ENCODE measurements at regions not wholly inside any gene's neighbourhood (a gene's known extent, or its start where the extent isn't known, plus 50 kb on each side); places are given as distances from the start of the nearest gene placed in this dataset.

- ChIA-PET CTCF (no interaction called here), POLR2A (no interaction called here)
- H3K27ac Mint-ChIP-seq, result no peak overlapping the region
- H3K36me3 Mint-ChIP-seq (ENCODE audit: low read depth), result peaks cover 2% of the 10 kb centered on the region
- intact Hi-C loops (cut with micrococcal nuclease), result no loop called here
- H3K27me3 Mint-ChIP-seq, result no peaks in the 10 kb centered on the region
- peaks cover 12% of the 10 kb centered on the region for H3K9me3 Mint-ChIP-seq
- DNase-seq, result no peak
- ATAC-seq (ENCODE audit: low read depth), result no peak
- no peak for TF ChIP-seq CTCF (IDR thresholded peaks at IDR 0.05)
- no peak overlapping the region for H3K4me3 Mint-ChIP-seq
- no peaks in the 10 kb centered on the region for H3K4me1 Mint-ChIP-seq
Observed at GRCh38 chr6:144899161-144899560, 614.0 kb downstream of the UTRN start.

DNA sequence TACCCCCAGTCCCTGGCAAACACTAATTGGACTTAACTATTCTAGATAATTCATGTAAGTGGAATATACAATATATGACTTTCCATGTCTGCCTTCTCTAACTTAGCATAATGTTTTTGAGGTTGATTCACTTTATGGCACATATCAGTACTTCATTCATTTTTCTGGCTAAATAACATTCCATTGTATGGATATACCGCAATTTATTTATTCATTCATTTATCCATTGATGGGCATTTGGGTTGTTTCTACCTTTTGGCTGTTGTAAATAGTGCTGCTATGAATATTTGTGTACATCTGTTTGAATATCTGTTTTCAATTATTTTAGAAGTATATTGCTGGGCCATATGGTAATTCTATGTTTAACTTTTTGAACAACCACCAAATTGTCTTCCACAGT lies 616.3 kb downstream of the UTRN start:
- TF ChIP-seq CTCF (IDR thresholded peaks at IDR 0.05), result no peak
- no peak for ATAC-seq (ENCODE audit: low read depth)
- Mint-ChIP-seq H3K4me1 (no peaks in the 10 kb centered on the region), H3K27me3 (peaks cover 2% of the 10 kb centered on the region), H3K9me3 (peaks cover 12% of the 10 kb centered on the region), H3K36me3 (ENCODE audit: low read depth) (peaks cover 2% of the 10 kb centered on the region), H3K27ac (no peak overlapping the region), H3K4me3 (no peak overlapping the region)
- intact Hi-C loops (cut with micrococcal nuclease), result no loop called here
- no peak for DNase-seq
- CTCF ChIA-PET, result no interaction called here
- POLR2A ChIA-PET, result no interaction called here

GRCh38 chr6:144908004-144908403 lies 622.9 kb downstream of the UTRN start:
- CTCF ChIA-PET, result no interaction called here
- H3K36me3 Mint-ChIP-seq (ENCODE audit: low read depth), result no peaks in the 10 kb centered on the region
- TF ChIP-seq CTCF (IDR thresholded peaks at IDR 0.05), result no peak
- H3K9me3 Mint-ChIP-seq, result no peaks in the 10 kb centered on the region
- DNase-seq, result no peak
- no peaks in the 10 kb centered on the region for H3K4me1 Mint-ChIP-seq
- H3K4me3 Mint-ChIP-seq, result no peak overlapping the region
- intact Hi-C loops (cut with micrococcal nuclease), result no loop called here
- ATAC-seq (ENCODE audit: low read depth), result no peak
- POLR2A ChIA-PET, result no interaction called here
- H3K27ac Mint-ChIP-seq, result no peak overlapping the region
- H3K27me3 Mint-ChIP-seq, result peaks cover 4% of the 10 kb centered on the region

DNA sequence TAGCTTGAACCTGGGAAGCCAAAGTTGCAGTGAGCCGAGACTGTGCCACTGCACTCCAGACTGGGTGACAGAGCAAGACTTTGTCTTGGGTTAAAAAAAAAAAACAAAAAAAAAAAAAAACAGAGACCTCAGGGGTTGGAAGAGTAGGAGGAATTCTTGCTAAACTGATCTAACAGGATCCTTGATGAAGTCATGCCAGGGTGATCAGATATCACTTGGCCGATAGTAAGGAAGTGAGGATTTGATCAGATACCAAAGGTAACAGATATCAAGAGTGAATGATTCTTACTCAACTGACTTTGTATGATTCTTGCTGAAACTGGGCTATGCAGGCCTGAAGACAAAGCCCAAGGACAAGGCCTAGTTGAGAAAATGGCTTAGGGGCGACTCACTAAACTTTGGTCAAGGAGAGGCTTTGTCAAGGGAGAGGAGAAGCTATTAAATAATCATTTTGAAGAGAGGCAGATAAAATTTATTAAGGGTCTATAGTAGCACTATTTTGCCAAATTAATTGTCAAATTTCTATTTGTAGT lies 624.7 kb downstream of the UTRN start:
- Mint-ChIP-seq H3K27ac (no peak overlapping the region), H3K36me3 (ENCODE audit: low read depth) (no peaks in the 10 kb centered on the region)
- CTCF ChIA-PET, result no interaction called here

GRCh38 chr6:144911322-144911721 lies 626.2 kb downstream of the UTRN start:
- Mint-ChIP-seq H3K27me3 (peaks cover 5% of the 10 kb centered on the region), H3K4me3 (no peak overlapping the region), H3K36me3 (ENCODE audit: low read depth) (no peaks in the 10 kb centered on the region), H3K4me1 (no peaks in the 10 kb centered on the region), H3K9me3 (no peaks in the 10 kb centered on the region), H3K27ac (no peak overlapping the region)
- intact Hi-C loops (cut with micrococcal nuclease), result no loop called here
- ChIA-PET POLR2A (no interaction called here), CTCF (no interaction called here)
- TF ChIP-seq CTCF (IDR thresholded peaks at IDR 0.05), result no peak
- no peak for DNase-seq
- ATAC-seq (ENCODE audit: low read depth), result no peak

More for the DNA sequence above, 624.7 kb downstream of the UTRN start:
- Mint-ChIP-seq H3K27me3 (peaks cover 4% of the 10 kb centered on the region), H3K4me3 (no peak overlapping the region), H3K4me1 (no peaks in the 10 kb centered on the region), H3K9me3 (no peaks in the 10 kb centered on the region)
- no peak for ATAC-seq (ENCODE audit: low read depth)
- TF ChIP-seq CTCF (IDR thresholded peaks at IDR 0.05), result no peak
- POLR2A ChIA-PET, result no interaction called here
- intact Hi-C loops (cut with micrococcal nuclease), result no loop called here
- no peak for DNase-seq
